ENCODE measurements at regions not wholly inside any gene's neighbourhood (a gene's known extent, or its start where the extent isn't known, plus 50 kb on each side); places are given as distances from the start of the nearest gene placed in this dataset.

DNA sequence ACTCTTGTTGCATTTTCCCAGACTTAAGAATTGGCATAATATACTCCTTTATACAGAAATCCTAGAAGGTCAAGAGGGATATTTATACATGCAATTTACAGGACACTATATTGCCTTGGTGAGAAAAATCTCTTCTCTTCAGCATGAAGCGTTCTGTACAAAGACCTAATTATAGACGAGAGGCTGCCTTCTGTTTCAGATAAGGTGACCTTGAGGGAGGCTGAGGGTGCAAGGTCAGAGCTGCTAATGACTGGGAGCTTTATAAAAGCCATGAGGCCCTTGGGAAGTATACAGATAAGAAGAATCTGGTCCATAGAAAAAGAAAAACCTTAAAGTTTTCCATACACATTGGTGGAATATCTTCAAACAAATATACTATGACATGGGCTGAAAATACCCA is 156.3 kb upstream of the SOX9 start:
- Histone ChIP-seq H3K4me3 (ENCODE audit: insufficient read depth, low read depth, low read length) (no peak overlapping the region), H2AK5ac (ENCODE audit: low read depth, low read length) (no peak overlapping the region), H3K9ac (ENCODE audit: low read depth, low read length) (no peak overlapping the region), H2BK15ac (ENCODE audit: low read depth, low read length) (no peak overlapping the region), H2BK5ac (ENCODE audit: low read depth, low read length, poor library complexity, severe bottlenecking) (no peak overlapping the region), H3K9me3 (ENCODE audit: control insufficient read depth, insufficient read depth, low read length) (no peaks in the 10 kb centered on the region), H4K8ac (ENCODE audit: low read depth in 2 of 2, low read length in 2 of 2) (no peak overlapping the region), H3K9me1 (ENCODE audit: insufficient read depth, low read length) (no peaks in the 10 kb centered on the region), H3K23ac (ENCODE audit: low read depth, low read length) (no peak overlapping the region), H3K36me3 (ENCODE audit: control insufficient read depth, insufficient read depth, low read length) (no peaks in the 10 kb centered on the region), H2BK120ac (ENCODE audit: low read depth, low read length) (no peak overlapping the region), H2AK9ac (replicated peaks; ENCODE audit: low read depth, low read length, poor library complexity) (no peak overlapping the region), H3K27ac (ENCODE audit: insufficient read depth, low read length) (no peak overlapping the region), H3K14ac (replicated peaks; ENCODE audit: low read depth, low read length) (no peak overlapping the region), H4K91ac (ENCODE audit: insufficient read depth, low read depth, low read length) (no peak overlapping the region), H3K27me3 (ENCODE audit: control insufficient read depth, insufficient read depth, low read length) (no peaks in the 10 kb centered on the region), H3K4ac (ENCODE audit: low read depth, low read length) (no peak overlapping the region), H4K20me1 (ENCODE audit: insufficient read depth, low read length) (no peaks in the 10 kb centered on the region), H4K5ac (ENCODE audit: low read depth, low read length) (no peak overlapping the region), H3K4me2 (ENCODE audit: low read depth, low read length) (no peak overlapping the region), H3K56ac (ENCODE audit: extremely low read depth, insufficient read depth, low read length) (no peak overlapping the region), H3K79me1 (ENCODE audit: low read depth in 1 of 2, low read length in 2 of 2) (no peaks in the 10 kb centered on the region), H3K18ac (ENCODE audit: low read depth, low read length) (no peak overlapping the region), H2AFZ (replicated peaks; ENCODE audit: low read length, poor library complexity) (no peak overlapping the region), H2BK20ac (ENCODE audit: low read depth, low read length) (no peak overlapping the region), H3K4me1 (ENCODE audit: control insufficient read depth, insufficient read depth, low read length) (no peaks in the 10 kb centered on the region)
- dilution Hi-C loops (cut with HindIII; ENCODE audit: low sequenced_read_pairs, unreplicated experiment) = no loop called here
- WGBS, 2 experiments (ENCODE audit: extremely low coverage in 2 of 2, insufficient read length in 1 of 2) = no CpG with 5 or more reads among the region's 2 CpGs
- POLR2A ChIA-PET (ENCODE audit: unreplicated experiment) = no interaction called here
- BruUV-seq (replicated peaks) = no TSS peak
- intact Hi-C loops (cut with micrococcal nuclease) = no loop called here
- ATAC-seq (ENCODE audit: low read depth) (no peak), DNase-seq (no peak)
- in situ Hi-C loops (cut with MboI; ENCODE audit: low sequenced_read_pairs) = loop anchor here (25.0 kb wide), 1 partner anchor 573 kb away; no protein-coding TSS in a partner anchor
- CTCF ChIA-PET = no interaction called here
- no peak for TF ChIP-seq NFE2L2 (IDR thresholded peaks at IDR 0.05; ENCODE audit: low read depth, low read length)
- TF ChIP-seq FOS (IDR thresholded peaks at IDR 0.05; ENCODE audit: low read depth, low read length) = no peak
- no peak for TF ChIP-seq USF2 (IDR thresholded peaks at IDR 0.05; ENCODE audit: low read depth, low read length)
- TF ChIP-seq CHD1 (IDR thresholded peaks at IDR 0.05; ENCODE audit: low read depth, low read length) = no peak
- TF ChIP-seq BHLHE40 (IDR thresholded peaks at IDR 0.05; ENCODE audit: low read depth, low read length) = no peak
- TF ChIP-seq MAFK (IDR thresholded peaks at IDR 0.05; ENCODE audit: low read depth, low read length) = no peak
- TF ChIP-seq RAD21 (IDR thresholded peaks at IDR 0.05; ENCODE audit: low read length) = no peak
- TF ChIP-seq MXI1 (IDR thresholded peaks at IDR 0.05; ENCODE audit: borderline replicate concordance, low read depth, low read length) = no peak
- TF ChIP-seq POLR2A (IDR thresholded peaks at IDR 0.05; ENCODE audit: low read depth, low read length) = no peak
- TF ChIP-seq RFX5 (IDR thresholded peaks at IDR 0.05; ENCODE audit: low read depth, low read length) = no peak
- no peak for TF ChIP-seq RCOR1 (IDR thresholded peaks at IDR 0.05; ENCODE audit: insufficient replicate concordance, low read length)
- no peak for TF ChIP-seq ELK1 (IDR thresholded peaks at IDR 0.05; ENCODE audit: borderline replicate concordance, low read depth, low read length)
- TF ChIP-seq CEBPB (IDR thresholded peaks at IDR 0.05; ENCODE audit: low read depth, low read length) = no peak
- TF ChIP-seq CTCF (conservative IDR thresholded peaks at IDR 0.05; ENCODE audit: low read depth, low read length) = no peak
- TF ChIP-seq SMC3 (IDR thresholded peaks at IDR 0.05; ENCODE audit: low read depth, low read length) = no peak
- TF ChIP-seq MAZ (IDR thresholded peaks at IDR 0.05; ENCODE audit: borderline replicate concordance, low read depth, low read length) = no peak

Data from IMR-90 (cell line).